NCI-H748 treated with DMSO at 0.1 percent for 48 hours (cell line): ENCODE measurements at regions not wholly inside any gene's neighbourhood (a gene's known extent, or its start where the extent isn't known, plus 50 kb on each side); places are given as distances from the start of the nearest gene placed in this dataset.

ENCODE experiments used
- DNase-seq: peaks from one replicate; lab custom pipeline; 2025; lab: John Stamatoyannopoulos, UW

- DNase-seq: no peak
These were observed 138.1 kb upstream of the GPR149 start for GRCh38 chr3:154568064-154568463.

- no peak for DNase-seq
These were observed 129.6 kb upstream of the GPR149 start for GRCh38 chr3:154559623-154560022.

- DNase-seq: no peak
These were observed 122.3 kb upstream of the GPR149 start for GRCh38 chr3:154552338-154552737.

- DNase-seq: no peak
These were observed 119.4 kb upstream of the GPR149 start for GRCh38 chr3:154549391-154549790.

GRCh38 chr3:154548341-154548740 lies 118.4 kb upstream of the GPR149 start:
- DNase-seq: no peak

- no peak for DNase-seq
These were observed 112.8 kb upstream of the GPR149 start for GRCh38 chr3:154542837-154543236.

GRCh38 chr3:154540950-154541604 lies 111.1 kb upstream of the GPR149 start:
- DNase-seq: no peak

GRCh38 chr3:154538566-154539360 lies 108.8 kb upstream of the GPR149 start:
- DNase-seq: no peak

GRCh38 chr3:154536751-154537150 lies 106.8 kb upstream of the GPR149 start:
- DNase-seq: no peak

GRCh38 chr3:154522036-154522602 lies 92.1 kb upstream of the GPR149 start:
- DNase-seq: no peak

- DNase-seq: no peak
These were observed 87.4 kb upstream of the GPR149 start for GRCh38 chr3:154517404-154517803.

- DNase-seq: no peak
These were observed 85.9 kb upstream of the GPR149 start for GRCh38 chr3:154515921-154516320.

- no peak for DNase-seq
These were observed 80.8 kb upstream of the GPR149 start for GRCh38 chr3:154510780-154511179.

- DNase-seq: no peak
These were observed 77.7 kb upstream of the GPR149 start for GRCh38 chr3:154507727-154508126.

- no peak for DNase-seq
These were observed 67.0 kb upstream of the GPR149 start for GRCh38 chr3:154496978-154497377.

- no peak for DNase-seq
These were observed 66.5 kb upstream of the GPR149 start for GRCh38 chr3:154496540-154496939.

GRCh38 chr3:154486949-154487348 lies 57.0 kb upstream of the GPR149 start:
- DNase-seq: no peak

- DNase-seq: no peak
These were observed 52.5 kb upstream of the GPR149 start for GRCh38 chr3:154482507-154482906.

GRCh38 chr3:154480033-154480432 lies 50.0 kb upstream of the GPR149 start:
- DNase-seq: no peak
